GM23338 (cell line): ENCODE measurements at regions not wholly inside any gene's neighbourhood (a gene's known extent, or its start where the extent isn't known, plus 50 kb on each side); places are given as distances from the start of the nearest gene placed in this dataset.

ENCODE experiments used
- ATAC-seq: fragments of 200-7000 bp; cut with Tn5 transposase; 3 replicates; pipeline ENCODE4 v1.9.1; 2020
- DNase-seq: peaks from one replicate; pipeline ENCODE4 v3.0.0-alpha.2; 2015; ENCODE audit warnings: low spot score
- H2AFZ ChIP-seq: fragments of 200-600 bp; sonication (generic); 2 replicates; pipeline ENCODE4 v1.8.0; 2016; ENCODE audit warnings: antibody characterized with exemption, mild to moderate bottlenecking, moderate library complexity
- H3F3A ChIP-seq: fragments of 200-600 bp; sonication (generic); replicated peaks from 2 replicates; pipeline ENCODE4 v1.8.0; 2017; ENCODE audit warnings: antibody characterized with exemption, mixed run types, low read depth
- H3K27ac ChIP-seq: fragments of 200-600 bp; sonication (generic); 2 replicates; pipeline ENCODE4 v1.6.1; 2016; ENCODE audit warnings: low read depth
- H3K27me3 ChIP-seq: fragments of 200-600 bp; sonication (generic); 2 replicates; pipeline ENCODE4 v1.8.0; 2016; ENCODE audit warnings: mild to moderate bottlenecking, mixed run types, moderate library complexity; ENCODE audit not compliant: insufficient read depth
- H3K36me3 ChIP-seq: fragments of 200-600 bp; sonication (generic); 2 replicates; pipeline ENCODE4 v1.8.0; 2016; ENCODE audit warnings: mild to moderate bottlenecking; ENCODE audit not compliant: insufficient read depth
- H3K4me1 ChIP-seq: fragments of 200-600 bp; sonication (generic); 2 replicates; pipeline ENCODE4 v1.8.0; 2016; ENCODE audit warnings: mild to moderate bottlenecking, moderate library complexity; ENCODE audit not compliant: insufficient read depth
- H3K4me2 ChIP-seq: fragments of 200-600 bp; sonication (generic); 2 replicates; pipeline ENCODE4 v1.7.1; 2017; ENCODE audit warnings: mixed run types
- H3K4me3 ChIP-seq: fragments of 200-600 bp; sonication (generic); 2 replicates; pipeline ENCODE4 v1.6.1; 2016; ENCODE audit warnings: mixed run types
- H3K79me2 ChIP-seq: fragments of 200-600 bp; sonication (generic); replicated peaks from 2 replicates; pipeline ENCODE4 v1.8.0; 2017; ENCODE audit warnings: mild to moderate bottlenecking; ENCODE audit not compliant: insufficient read depth
- H3K9me2 ChIP-seq: fragments of 200-600 bp; sonication (generic); 2 replicates; pipeline ENCODE4 v1.8.0; 2017; ENCODE audit not compliant: insufficient read depth
- H4K20me1 ChIP-seq: fragments of 200-600 bp; sonication (generic); replicated peaks from 2 replicates; pipeline ENCODE4 v1.8.0; 2017; ENCODE audit warnings: mild to moderate bottlenecking; ENCODE audit not compliant: insufficient read depth
- H3K27ac Mint-ChIP-seq: 2 replicates; pipeline ENCODE4 v1.8.0; 2020; ENCODE audit warnings: inconsistent platforms, mild to moderate bottlenecking, moderate library complexity, mixed read lengths
- H3K27me3 Mint-ChIP-seq: 3 replicates; pipeline ENCODE4 v1.8.0; 2022; ENCODE audit warnings: low read depth, mild to moderate bottlenecking, moderate library complexity, mixed read lengths, inconsistent platforms; ENCODE audit not compliant: insufficient read depth, poor library complexity
- H3K36me3 Mint-ChIP-seq: 3 replicates; pipeline ENCODE4 v1.8.0; 2021; ENCODE audit warnings: low read depth, mild to moderate bottlenecking, inconsistent platforms, moderate library complexity, mixed read lengths
- H3K4me1 Mint-ChIP-seq: 3 replicates; pipeline ENCODE4 v1.8.0; 2020; ENCODE audit warnings: mild to moderate bottlenecking, inconsistent platforms, mixed read lengths
- H3K4me3 Mint-ChIP-seq: 3 replicates; pipeline ENCODE4 v1.8.0; 2021; ENCODE audit warnings: moderate library complexity, mild to moderate bottlenecking, inconsistent platforms, mixed read lengths
- H3K9me3 Mint-ChIP-seq: 3 replicates; pipeline ENCODE4 v1.8.0; 2020; ENCODE audit warnings: moderate library complexity, mild to moderate bottlenecking, inconsistent platforms, mixed read lengths
- EZH2 ChIP-seq: fragments of 200-600 bp; sonication (generic); IDR thresholded peaks from one replicate; pipeline ENCODE4 v1.8.0; 2017; ENCODE audit warnings: antibody characterized with exemption, mild to moderate bottlenecking, low read depth; ENCODE audit not compliant: unreplicated experiment
- POLR2AphosphoS5 ChIP-seq: IDR thresholded peaks from 2 replicates; pipeline ENCODE4 v1.6.1; 2016; ENCODE audit warnings: antibody characterized with exemption, low read depth
- REST ChIP-seq: IDR thresholded peaks from one replicate; pipeline ENCODE4 v1.6.1; 2018; ENCODE audit warnings: antibody characterized with exemption; ENCODE audit not compliant: unreplicated experiment
- ZNF462 ChIP-seq: fragments of 250-450 bp; sonication (Bioruptor Pico); IDR thresholded peaks from 2 replicates; pipeline ENCODE4 v1.5.0; 2020; ENCODE audit warnings: mild to moderate bottlenecking, moderate library complexity

GRCh38 chr2:76170009-76170384 is 459.3 kb upstream of the GCFC2 start:
- no peak overlapping the region for H3K4me3 Mint-ChIP-seq
- no peaks in the 10 kb centered on the region for H3K27me3 ChIP-seq
- no peaks in the 10 kb centered on the region for H3K4me1 ChIP-seq
- no peaks in the 10 kb centered on the region for H4K20me1 ChIP-seq
- H3K4me1 Mint-ChIP-seq: no peaks in the 10 kb centered on the region
- 0 out of 2 replicates have a peak, but pooled peaks cover 10% of the 10 kb centered on the region for H3K9me2 ChIP-seq
- no peaks in the 10 kb centered on the region for H3K79me2 ChIP-seq
- no peaks in the 10 kb centered on the region; the same call in 1 of the 2 replicates for H3K36me3 ChIP-seq
- no peaks in the 10 kb centered on the region for H3K27me3 Mint-ChIP-seq
- no peak for TF ChIP-seq POLR2AphosphoS5
- TF ChIP-seq REST: no peak
- no peak for TF ChIP-seq EZH2
- no peak for TF ChIP-seq ZNF462 (CRISPR knock-in tag)
- H2AFZ ChIP-seq: no peak overlapping the region
- no peak overlapping the region for H3K27ac ChIP-seq
- H3K27ac Mint-ChIP-seq: no peak overlapping the region
- no peak for DNase-seq
- no peak for ATAC-seq
- no peak overlapping the region for H3K4me2 ChIP-seq
- peaks cover 17% of the 10 kb centered on the region; the same call in 2 of the 3 replicates for H3K36me3 Mint-ChIP-seq
- peaks cover 26% of the 10 kb centered on the region for H3K9me3 Mint-ChIP-seq
- H3F3A ChIP-seq: no peaks in the 10 kb centered on the region
- no peak overlapping the region for H3K4me3 ChIP-seq
